NCI-H69 (cell line): ENCODE measurements at regions not wholly inside any gene's neighbourhood (a gene's known extent, or its start where the extent isn't known, plus 50 kb on each side); places are given as distances from the start of the nearest gene placed in this dataset.
"Not testable (repeated sequence)": the region's sequence is repeated elsewhere in the genome, so short reads cannot be mapped to it uniquely, and the experiment has no call there.

Experiments
- DNase-seq: peaks from one replicate; lab custom pipeline; 2025; lab: John Stamatoyannopoulos, UW

GRCh38 chr9:81430727-81431126 lies 258.6 kb downstream of the TLE1 start:
- no peak for DNase-seq

- peak; percentile 6 for DNase-seq
These were observed 261.5 kb downstream of the TLE1 start for GRCh38 chr9:81427870-81428269.

- DNase-seq = no peak
These were observed 264.9 kb downstream of the TLE1 start for GRCh38 chr9:81424431-81424830.

- no peak for DNase-seq
These were observed 265.6 kb downstream of the TLE1 start for GRCh38 chr9:81423589-81424326.

GRCh38 chr9:81421090-81421489 lies 268.3 kb downstream of the TLE1 start:
- DNase-seq = not testable (repeated sequence)

- no peak for DNase-seq
These were observed 269.3 kb downstream of the TLE1 start for GRCh38 chr9:81420024-81420423.

GRCh38 chr9:81417941-81418340 lies 271.4 kb downstream of the TLE1 start:
- DNase-seq = no peak

GRCh38 chr9:81417299-81417675 lies 272.1 kb downstream of the TLE1 start:
- DNase-seq = peak; percentile 9

- DNase-seq = peak; percentile 45
These were observed 272.7 kb downstream of the TLE1 start for GRCh38 chr9:81416476-81417298.

GRCh38 chr9:81414836-81415235 lies 274.5 kb downstream of the TLE1 start:
- no peak for DNase-seq

- no peak for DNase-seq
These were observed 277.4 kb downstream of the TLE1 start for GRCh38 chr9:81411961-81412360.

GRCh38 chr9:81410201-81410600 lies 279.1 kb downstream of the TLE1 start:
- no peak for DNase-seq

- no peak for DNase-seq
These were observed 280.4 kb downstream of the TLE1 start for GRCh38 chr9:81408951-81409350.

GRCh38 chr9:81404931-81405598 lies 284.3 kb downstream of the TLE1 start:
- no peak for DNase-seq

- peak; percentile 50 for DNase-seq
These were observed 291.6 kb downstream of the TLE1 start for GRCh38 chr9:81397481-81398381.

GRCh38 chr9:81396528-81396927 lies 292.8 kb downstream of the TLE1 start:
- peak; percentile 11 for DNase-seq

- DNase-seq = no peak
These were observed 293.7 kb downstream of the TLE1 start for GRCh38 chr9:81395676-81396054.

- DNase-seq = peak; percentile 79
These were observed 294.3 kb downstream of the TLE1 start for GRCh38 chr9:81394881-81395675.

- peak; percentile 75 for DNase-seq
These were observed 295.1 kb downstream of the TLE1 start for GRCh38 chr9:81393985-81394811.

GRCh38 chr9:81391457-81391825 lies 297.9 kb downstream of the TLE1 start:
- no peak for DNase-seq
